HUES48 (cell line): ENCODE measurements at regions not wholly inside any gene's neighbourhood (a gene's known extent, or its start where the extent isn't known, plus 50 kb on each side); places are given as distances from the start of the nearest gene placed in this dataset.

ENCODE experiments used
- H3K27ac ChIP-seq: one replicate; pipeline ENCODE4 v1.7.0; 2013; ENCODE audit warnings: low read depth, low read length, inconsistent platforms
- H3K27me3 ChIP-seq: 2 replicates; pipeline ENCODE4 v1.6.1; 2013; ENCODE audit warnings: mild to moderate bottlenecking, low read length; ENCODE audit not compliant: control insufficient read depth, insufficient read depth
- H3K36me3 ChIP-seq: 2 replicates; pipeline ENCODE4 v1.6.1; 2013; ENCODE audit warnings: low read length; ENCODE audit not compliant: control insufficient read depth, insufficient read depth
- H3K4me1 ChIP-seq: 2 replicates; pipeline ENCODE4 v1.6.1; 2013; ENCODE audit warnings: mild to moderate bottlenecking, low read length; ENCODE audit not compliant: control insufficient read depth, insufficient read depth
- H3K4me3 ChIP-seq: 2 replicates; pipeline ENCODE4 v1.5.1; 2013; ENCODE audit warnings: mild to moderate bottlenecking, low read depth, low read length
- H3K9ac ChIP-seq: 2 replicates; pipeline ENCODE4 v1.6.1; 2013; ENCODE audit warnings: mild to moderate bottlenecking, low read depth, low read length, moderate library complexity
- H3K9me3 ChIP-seq: 2 replicates; pipeline ENCODE4 v1.6.1; 2013; ENCODE audit warnings: low read length; ENCODE audit not compliant: control insufficient read depth, insufficient read depth

DNA sequence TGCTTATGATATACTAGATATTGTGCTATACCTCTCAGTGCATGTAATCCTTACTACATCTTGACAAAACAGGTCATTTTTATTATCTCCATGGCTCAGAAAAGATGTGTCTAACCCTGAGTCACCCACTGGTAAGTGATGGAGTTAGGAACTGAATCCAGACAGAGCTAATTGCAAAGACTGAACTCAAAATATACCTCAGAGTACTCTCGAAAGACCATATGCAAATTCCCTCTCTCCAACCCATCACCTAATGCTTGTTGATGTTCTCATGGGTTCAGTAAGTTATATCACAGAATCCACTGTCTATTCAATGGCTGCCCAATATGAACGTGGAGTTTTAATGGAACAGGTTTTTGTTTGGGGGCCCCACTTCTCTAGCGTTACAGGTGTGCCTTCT is 246.0 kb downstream of the PMP22 start:
- Histone ChIP-seq H3K27ac (no peak overlapping the region), H3K4me3 (no peak overlapping the region), H3K9me3 (no peaks in the 10 kb centered on the region), H3K4me1 (no peaks in the 10 kb centered on the region), H3K9ac (no peak overlapping the region), H3K36me3 (no peaks in the 10 kb centered on the region), H3K27me3 (no peaks in the 10 kb centered on the region)

DNA sequence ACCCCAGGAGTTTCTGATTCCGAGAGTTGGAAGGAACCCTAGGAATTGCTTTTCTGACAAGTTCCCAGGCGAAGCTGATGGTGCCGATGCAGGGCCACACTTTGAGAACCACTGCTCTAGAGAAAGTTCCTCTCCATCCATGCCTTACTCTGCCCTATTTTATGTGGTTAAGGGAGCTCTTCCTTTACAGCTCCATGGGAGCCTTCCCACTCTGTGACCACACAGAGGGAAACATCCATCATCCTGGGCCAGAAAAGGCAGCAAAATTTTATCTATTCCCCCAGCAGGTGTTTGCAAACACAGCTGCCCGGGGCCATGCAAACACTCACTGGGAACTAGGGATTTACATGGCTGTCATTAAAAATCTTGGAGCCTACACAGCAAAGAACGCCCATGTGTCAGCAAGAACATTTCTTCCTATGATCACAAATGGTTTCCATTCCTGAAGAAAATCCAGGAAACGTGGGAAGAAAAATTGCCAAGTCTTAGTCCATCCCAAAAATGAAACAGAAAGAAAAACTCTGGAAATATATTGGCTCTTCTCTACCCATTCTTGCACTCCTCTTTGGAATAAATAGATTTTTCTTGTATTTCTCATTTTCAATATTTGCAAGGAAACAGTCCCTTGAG is 252.7 kb downstream of the PMP22 start:
- Histone ChIP-seq H3K27me3 (no peaks in the 10 kb centered on the region), H3K36me3 (no peaks in the 10 kb centered on the region), H3K27ac (no peak overlapping the region), H3K4me1 (no peaks in the 10 kb centered on the region), H3K4me3 (no peak overlapping the region), H3K9me3 (no peaks in the 10 kb centered on the region), H3K9ac (no peak overlapping the region)

- Histone ChIP-seq H3K36me3 (no peaks in the 10 kb centered on the region), H3K9me3 (no peaks in the 10 kb centered on the region), H3K9ac (no peak overlapping the region), H3K27me3 (no peaks in the 10 kb centered on the region), H3K27ac (no peak overlapping the region), H3K4me3 (no peak overlapping the region), H3K4me1 (no peaks in the 10 kb centered on the region)
Observed at GRCh38 chr17:15009087-15009486, 256.0 kb downstream of the PMP22 start.

- H3K27ac ChIP-seq: no peak overlapping the region
- no peaks in the 10 kb centered on the region for H3K9me3 ChIP-seq
- H3K36me3 ChIP-seq: no peaks in the 10 kb centered on the region
- no peak overlapping the region for H3K9ac ChIP-seq
- H3K4me3 ChIP-seq: no peak overlapping the region
- H3K4me1 ChIP-seq: no peaks in the 10 kb centered on the region
- no peaks in the 10 kb centered on the region for H3K27me3 ChIP-seq
Observed at GRCh38 chr17:15007147-15007553, 258.0 kb downstream of the PMP22 start.

GRCh38 chr17:15006421-15007128 is 258.6 kb downstream of the PMP22 start:
- H3K9ac ChIP-seq: no peak overlapping the region
- no peaks in the 10 kb centered on the region for H3K36me3 ChIP-seq
- no peak overlapping the region for H3K4me3 ChIP-seq
- no peaks in the 10 kb centered on the region for H3K27me3 ChIP-seq
- H3K4me1 ChIP-seq: no peaks in the 10 kb centered on the region
- no peak overlapping the region for H3K27ac ChIP-seq
- no peaks in the 10 kb centered on the region for H3K9me3 ChIP-seq

- H3K4me1 ChIP-seq: no peaks in the 10 kb centered on the region
- H3K36me3 ChIP-seq: no peaks in the 10 kb centered on the region
Observed at GRCh38 chr17:15000661-15001060, 264.5 kb downstream of the PMP22 start.

DNA sequence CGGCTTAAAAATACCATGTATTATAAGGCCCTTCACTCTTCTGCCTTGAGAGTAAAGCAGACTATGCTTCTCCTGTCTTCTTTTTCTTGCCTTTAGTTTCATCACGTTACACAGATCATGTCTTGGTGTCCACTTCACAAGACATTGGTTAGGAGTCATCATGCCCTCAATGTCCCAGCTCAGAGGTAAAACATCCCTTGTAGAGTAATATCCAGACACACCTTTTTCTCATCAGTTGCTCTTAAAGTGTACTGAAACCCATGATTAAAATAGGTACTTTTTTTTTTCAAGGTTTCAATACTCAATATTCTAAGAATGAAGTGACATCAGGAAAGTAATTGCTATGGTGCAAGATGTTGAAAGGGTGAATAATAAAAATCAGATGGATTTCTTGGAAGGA is 267.8 kb downstream of the PMP22 start:
- Histone ChIP-seq H3K27ac (no peak overlapping the region), H3K36me3 (no peaks in the 10 kb centered on the region), H3K4me3 (no peak overlapping the region), H3K4me1 (no peaks in the 10 kb centered on the region), H3K9me3 (no peaks in the 10 kb centered on the region), H3K9ac (no peak overlapping the region), H3K27me3 (no peaks in the 10 kb centered on the region)

More at GRCh38 chr17:15000661-15001060, 264.5 kb downstream of the PMP22 start:
- Histone ChIP-seq H3K9me3 (no peaks in the 10 kb centered on the region), H3K27me3 (no peaks in the 10 kb centered on the region), H3K27ac (no peak overlapping the region), H3K4me3 (no peak overlapping the region), H3K9ac (no peak overlapping the region)

- Histone ChIP-seq H3K27me3 (no peaks in the 10 kb centered on the region), H3K9me3 (no peaks in the 10 kb centered on the region), H3K9ac (no peak overlapping the region), H3K36me3 (no peaks in the 10 kb centered on the region), H3K27ac (no peak overlapping the region), H3K4me3 (no peak overlapping the region), H3K4me1 (no peaks in the 10 kb centered on the region)
Observed at GRCh38 chr17:14986127-14986526, 279.0 kb downstream of the PMP22 start.

GRCh38 chr17:14972844-14973243 is 292.3 kb downstream of the PMP22 start:
- Histone ChIP-seq H3K36me3 (no peaks in the 10 kb centered on the region), H3K9ac (no peak overlapping the region)

DNA sequence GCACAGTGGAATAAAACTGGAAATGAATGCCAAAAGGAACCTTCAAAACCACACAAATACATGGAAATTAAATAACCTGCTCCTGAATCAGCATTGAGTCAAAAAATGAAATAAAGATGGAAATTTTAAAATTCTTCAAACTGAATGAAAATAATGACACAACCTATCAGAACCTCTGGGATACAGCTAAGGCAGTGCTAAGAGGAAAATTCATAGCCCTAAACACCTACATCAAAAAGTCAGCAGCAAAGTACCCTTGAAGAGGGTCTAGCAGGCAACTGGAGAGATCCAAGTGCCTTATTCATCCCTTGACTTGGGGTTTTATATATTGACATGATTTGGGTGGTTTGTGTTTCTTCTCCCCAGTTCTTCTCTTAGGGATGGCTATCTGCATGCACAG is 294.1 kb downstream of the PMP22 start:
- Histone ChIP-seq H3K27ac (no peak overlapping the region), H3K27me3 (no peaks in the 10 kb centered on the region), H3K4me3 (no peak overlapping the region), H3K4me1 (peaks cover 6% of the 10 kb centered on the region; the same call in 1 of the 2 replicates), H3K9me3 (peaks cover 7% of the 10 kb centered on the region), H3K36me3 (no peaks in the 10 kb centered on the region), H3K9ac (no peak overlapping the region)

More at GRCh38 chr17:14972844-14973243, 292.3 kb downstream of the PMP22 start:
- peaks cover 7% of the 10 kb centered on the region for H3K9me3 ChIP-seq
- no peak overlapping the region for H3K27ac ChIP-seq
- H3K27me3 ChIP-seq: no peaks in the 10 kb centered on the region
- H3K4me3 ChIP-seq: no peak overlapping the region
- peaks cover 6% of the 10 kb centered on the region; the same call in 1 of the 2 replicates for H3K4me1 ChIP-seq

DNA sequence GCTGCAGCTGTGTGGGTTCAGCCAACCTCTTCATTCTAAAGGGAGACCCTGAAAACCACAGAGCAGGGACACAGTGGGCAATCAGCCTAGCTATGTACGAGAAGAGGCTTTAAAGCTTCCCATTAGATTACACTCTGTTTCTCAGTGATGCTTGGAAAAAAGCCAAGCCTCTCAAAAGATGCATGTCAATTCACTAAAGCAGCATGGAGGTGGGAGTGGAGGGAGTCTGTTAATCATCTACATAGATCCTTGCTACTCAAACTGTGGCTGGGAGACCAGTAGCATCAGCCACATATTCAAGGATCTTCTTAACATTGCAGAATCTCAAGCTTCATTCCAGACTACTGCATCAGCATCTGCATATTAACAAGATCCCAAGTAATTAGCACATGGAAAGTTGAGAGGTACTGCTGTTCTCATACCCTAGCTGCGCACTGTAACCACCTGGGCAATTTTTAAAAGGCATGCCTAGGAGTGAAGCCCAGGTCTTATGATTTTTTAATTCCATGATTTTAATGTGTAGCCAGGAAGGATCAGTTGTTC is 305.9 kb downstream of the PMP22 start:
- no peaks in the 10 kb centered on the region for H3K36me3 ChIP-seq
- no peaks in the 10 kb centered on the region for H3K9me3 ChIP-seq
- H3K27me3 ChIP-seq: no peaks in the 10 kb centered on the region
- H3K4me1 ChIP-seq: no peaks in the 10 kb centered on the region
- H3K27ac ChIP-seq: no peak overlapping the region
- H3K4me3 ChIP-seq: no peak overlapping the region
- no peak overlapping the region for H3K9ac ChIP-seq
